ENCODE measurements at regions not wholly inside any gene's neighbourhood (a gene's known extent, or its start where the extent isn't known, plus 50 kb on each side); places are given as distances from the start of the nearest gene placed in this dataset.

DNA sequence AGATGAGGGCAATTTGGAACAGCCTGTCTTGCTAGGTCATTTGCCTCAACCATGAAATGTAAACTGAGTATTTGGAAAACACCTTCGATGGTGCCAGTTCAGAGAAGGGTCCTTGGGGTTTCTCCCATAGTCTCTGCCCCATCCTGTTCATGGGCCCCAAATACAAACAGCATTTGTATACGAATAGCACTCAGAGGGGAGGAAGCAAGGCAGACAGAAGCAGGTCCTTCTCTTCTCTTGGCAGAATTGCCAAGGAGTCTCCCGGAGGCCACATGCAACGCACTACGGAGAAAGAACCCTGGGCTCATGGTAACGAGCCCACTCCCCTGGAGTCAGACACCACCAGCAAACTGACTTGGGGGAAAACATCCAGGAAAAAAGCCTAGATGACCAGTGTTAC, 162.1 kb downstream of the RAB11FIP2 start:
- no peak for DNase-seq

- DNase-seq: no peak
Measured at GRCh38 chr10:117885206-117885829, 161.4 kb downstream of the RAB11FIP2 start.

- DNase-seq: no peak
Measured at GRCh38 chr10:117886766-117887165, 160.0 kb downstream of the RAB11FIP2 start.

GRCh38 chr10:117889664-117890063, 157.1 kb downstream of the RAB11FIP2 start:
- DNase-seq: no peak

- DNase-seq: no peak
Measured at GRCh38 chr10:117892681-117893220, 154.0 kb downstream of the RAB11FIP2 start.

DNA sequence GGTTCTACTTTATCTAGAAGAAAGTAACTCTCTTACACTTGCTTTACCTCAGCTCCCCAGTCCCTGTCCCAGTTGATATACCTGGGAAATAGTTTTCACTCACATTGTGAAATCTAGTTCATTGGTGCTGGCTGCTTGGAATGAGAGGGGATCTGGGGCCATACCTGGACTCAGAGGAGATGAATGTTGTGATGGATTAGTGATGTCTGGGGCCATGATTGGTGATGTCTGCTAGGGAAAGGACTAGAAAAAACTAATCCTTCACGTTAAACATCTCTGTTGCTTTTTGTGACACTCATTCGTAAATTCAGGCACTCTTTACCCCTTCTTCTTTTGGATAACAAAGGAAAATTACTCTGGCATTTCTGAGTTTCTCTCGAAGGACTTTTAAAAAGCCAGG, 152.4 kb downstream of the RAB11FIP2 start:
- no peak for DNase-seq

GRCh38 chr10:117896517-117896916, 150.2 kb downstream of the RAB11FIP2 start:
- DNase-seq: no peak

GRCh38 chr10:117899181-117899683, 147.5 kb downstream of the RAB11FIP2 start:
- DNase-seq: no peak

- DNase-seq: no peak
Measured at GRCh38 chr10:117900280-117900679, 146.5 kb downstream of the RAB11FIP2 start.

DNA sequence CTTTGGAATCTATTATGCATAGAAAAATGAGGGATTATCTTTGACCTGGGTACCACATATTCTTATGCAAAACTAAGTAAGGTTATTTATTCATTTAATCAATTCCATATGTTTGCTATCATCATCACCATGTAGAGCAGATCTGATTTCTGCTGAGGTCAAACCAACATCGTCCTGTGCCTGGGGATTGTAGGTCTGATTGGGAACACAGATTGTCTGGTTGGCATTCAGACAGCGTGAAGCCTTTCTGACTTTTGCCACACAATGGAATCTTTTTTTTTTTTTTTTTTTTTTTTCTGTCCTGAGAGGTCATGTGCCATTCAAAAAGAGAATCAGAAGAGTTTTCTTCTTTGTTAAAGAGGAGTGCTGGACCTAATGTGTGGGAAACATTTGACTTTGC, 142.9 kb downstream of the RAB11FIP2 start:
- DNase-seq: no peak

GRCh38 chr10:117905404-117905803, 141.3 kb downstream of the RAB11FIP2 start:
- no peak for DNase-seq

DNA sequence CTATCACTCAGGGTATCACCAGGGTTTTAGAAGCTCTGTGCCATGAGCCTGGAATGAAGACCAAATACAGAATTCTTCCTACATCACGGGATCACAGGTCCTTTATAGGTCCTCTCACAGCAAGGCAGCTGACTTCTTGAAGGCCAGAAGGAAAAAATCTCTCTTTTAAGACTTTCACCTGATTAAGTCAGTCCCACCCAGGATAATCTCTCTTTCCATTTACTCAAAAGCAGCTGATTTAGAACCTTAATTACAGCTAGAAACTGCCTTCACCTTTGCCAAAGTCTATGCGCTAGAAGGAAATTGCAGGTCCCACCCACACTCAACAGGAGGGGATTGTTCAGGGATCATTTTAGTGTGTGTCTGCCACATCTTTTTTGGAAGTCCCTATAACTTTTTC, 135.1 kb downstream of the RAB11FIP2 start:
- DNase-seq: no peak

DNA sequence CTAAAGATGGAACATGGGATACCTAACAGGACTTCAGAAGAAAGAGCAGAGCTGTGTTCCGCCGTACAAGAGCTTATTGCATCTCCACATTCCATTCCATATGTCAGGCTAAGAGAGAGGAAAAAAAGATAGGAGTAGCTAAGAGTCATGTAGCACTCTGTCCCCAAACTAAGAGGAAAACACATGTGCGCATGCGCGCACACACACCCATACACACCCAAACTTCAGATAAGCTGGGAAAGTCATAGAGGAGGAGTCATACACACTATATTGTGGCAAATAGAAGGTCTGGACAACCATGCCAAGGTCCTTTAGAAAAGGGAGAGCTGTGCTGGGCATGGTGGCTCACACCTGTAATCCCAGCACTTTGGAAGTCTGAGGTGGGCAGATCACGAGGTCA, 132.4 kb downstream of the RAB11FIP2 start:
- DNase-seq: no peak

GRCh38 chr10:117920956-117921355, 125.8 kb downstream of the RAB11FIP2 start:
- no peak for DNase-seq

- no peak for DNase-seq
Measured at GRCh38 chr10:117921421-117921820, 125.3 kb downstream of the RAB11FIP2 start.

GRCh38 chr10:117924820-117925219, 121.9 kb downstream of the RAB11FIP2 start:
- DNase-seq: no peak

GRCh38 chr10:117925369-117925768, 121.4 kb downstream of the RAB11FIP2 start:
- no peak for DNase-seq

- no peak for DNase-seq
Measured at GRCh38 chr10:117926491-117926890, 120.2 kb downstream of the RAB11FIP2 start.

DNA sequence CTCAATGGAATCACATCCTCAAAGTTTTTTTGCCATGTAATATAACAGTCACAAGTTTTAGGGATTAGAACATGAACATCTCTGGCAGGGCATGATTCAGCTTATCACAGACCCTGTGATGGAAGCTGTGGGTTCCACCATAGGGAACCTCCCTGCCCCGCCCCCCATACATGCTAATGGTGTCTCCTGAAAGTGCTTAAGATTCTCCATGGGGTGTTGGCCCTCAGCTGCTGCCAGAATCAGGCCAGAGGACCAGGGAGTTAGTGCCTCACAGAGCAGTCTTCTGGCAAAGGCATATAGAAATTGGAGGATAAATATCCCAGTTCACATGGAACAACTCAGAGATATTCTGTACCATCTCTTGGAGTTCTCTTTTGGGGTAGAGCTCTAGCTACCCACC, 119.4 kb downstream of the RAB11FIP2 start:
- DNase-seq: no peak

DNA sequence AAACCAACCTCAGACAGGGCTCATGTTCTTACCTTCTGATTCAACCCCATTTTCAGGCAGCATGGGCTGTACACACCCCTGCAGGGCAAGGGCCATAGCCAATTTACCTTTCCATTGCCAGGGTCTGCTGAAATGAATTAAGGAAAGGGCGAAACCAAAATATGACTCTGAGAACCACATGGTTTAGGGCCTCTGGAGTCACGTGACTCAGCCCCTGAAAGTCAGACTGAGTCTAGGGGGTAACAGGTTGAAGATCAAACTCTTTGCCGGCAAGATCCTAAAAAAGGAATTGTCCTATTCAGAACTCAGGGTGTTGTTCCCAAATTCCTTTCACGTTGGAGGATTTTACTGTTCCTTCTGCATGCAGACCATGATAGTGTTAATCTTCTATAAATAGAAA, 118.9 kb downstream of the RAB11FIP2 start:
- DNase-seq: no peak

- no peak for DNase-seq
Measured at GRCh38 chr10:117928281-117928680, 118.5 kb downstream of the RAB11FIP2 start.

DNA sequence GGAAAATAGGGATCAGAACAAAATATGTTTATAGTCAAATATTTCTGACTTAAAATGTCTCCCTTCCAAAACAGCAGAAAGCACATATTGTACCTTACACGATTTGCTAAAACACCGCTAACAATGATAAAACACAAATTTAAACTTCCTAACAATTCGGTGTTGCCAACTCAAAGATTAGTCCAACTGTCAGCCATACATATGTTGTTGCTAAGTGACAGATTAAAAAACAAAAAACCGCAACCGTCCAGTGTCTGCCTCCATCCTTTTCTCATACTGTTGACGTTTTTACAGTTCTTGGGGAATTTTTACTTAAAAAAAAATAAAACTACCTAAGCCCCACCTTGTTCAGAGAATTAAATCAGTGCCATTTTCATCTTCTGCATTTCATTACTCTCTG, 118.0 kb downstream of the RAB11FIP2 start:
- DNase-seq: no peak

DNA sequence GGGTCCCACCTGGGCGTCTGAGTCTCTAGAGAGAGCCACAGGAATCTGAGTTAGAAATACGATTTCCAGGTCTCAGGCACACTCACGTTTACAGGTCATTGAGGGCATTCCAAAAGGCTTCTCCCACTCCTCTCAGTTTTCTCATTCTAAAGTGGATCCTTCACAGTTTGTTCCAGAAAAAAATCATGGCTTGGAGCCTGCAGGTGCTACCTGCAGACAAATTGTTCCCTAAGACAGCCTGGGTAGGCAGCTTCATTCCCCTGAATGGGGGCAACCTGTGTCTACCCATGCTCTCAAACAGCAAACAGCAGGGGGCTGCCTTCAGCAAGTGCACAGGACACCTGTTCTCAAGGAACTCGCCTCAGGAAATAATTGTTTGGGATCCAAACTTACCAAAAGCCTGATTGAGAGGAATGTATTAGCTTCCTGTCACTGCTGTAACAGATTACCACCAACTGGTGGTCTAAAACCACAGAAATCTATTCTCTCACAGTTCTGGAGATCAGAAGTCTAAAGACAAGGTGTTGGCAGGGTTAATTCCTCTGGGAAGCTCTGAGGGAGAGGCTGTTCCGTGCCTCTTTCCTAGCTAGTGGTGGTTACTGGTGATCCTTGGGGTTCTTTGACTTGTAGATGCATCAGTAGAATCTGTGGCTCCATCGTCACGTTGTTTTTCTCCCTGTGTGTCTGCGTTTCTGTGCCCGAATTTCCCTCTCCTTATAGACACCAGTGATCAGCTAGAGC, 117.2 kb downstream of the RAB11FIP2 start:
- no peak for DNase-seq

GRCh38 chr10:117931078-117931477, 115.7 kb downstream of the RAB11FIP2 start:
- no peak for DNase-seq
